Ishikawa (cell line): ENCODE measurements at regions not wholly inside any gene's neighbourhood (a gene's known extent, or its start where the extent isn't known, plus 50 kb on each side); places are given as distances from the start of the nearest gene placed in this dataset.

Source experiments
- CEBPB ChIP-seq: IDR thresholded peaks from 2 replicates; pipeline ENCODE4 v1.6.1; 2012
- EP300 ChIP-seq: IDR thresholded peaks from 2 replicates; pipeline ENCODE4 v1.6.1; 2012; ENCODE audit warnings: borderline replicate concordance
- FOXM1 ChIP-seq: IDR thresholded peaks from 2 replicates; pipeline ENCODE4 v1.6.1; 2012; ENCODE audit warnings: low read depth, borderline replicate concordance
- MAX ChIP-seq: IDR thresholded peaks from 2 replicates; pipeline ENCODE4 v1.6.1; 2012
- RAD21 ChIP-seq: IDR thresholded peaks from 2 replicates; pipeline ENCODE4 v1.6.1; 2012; ENCODE audit warnings: low read depth
- TAF1 ChIP-seq: IDR thresholded peaks from 2 replicates; pipeline ENCODE4 v1.6.1; 2012; ENCODE audit warnings: low read depth, mild to moderate bottlenecking
- TEAD4 ChIP-seq: IDR thresholded peaks from 2 replicates; pipeline ENCODE4 v1.6.1; 2012
- TF ChIP-seq, protein P1 (sequence below): IDR thresholded peaks from 2 replicates; pipeline ENCODE4 v1.6.1; 2012; ENCODE audit warnings: low read depth, mild to moderate bottlenecking
- TF ChIP-seq, protein P2 (sequence below): IDR thresholded peaks from 2 replicates; pipeline ENCODE4 v1.6.1; 2012

- no peak for TF ChIP-seq RAD21
- TF ChIP-seq TAF1: no peak
- TF ChIP-seq, protein P1, sequence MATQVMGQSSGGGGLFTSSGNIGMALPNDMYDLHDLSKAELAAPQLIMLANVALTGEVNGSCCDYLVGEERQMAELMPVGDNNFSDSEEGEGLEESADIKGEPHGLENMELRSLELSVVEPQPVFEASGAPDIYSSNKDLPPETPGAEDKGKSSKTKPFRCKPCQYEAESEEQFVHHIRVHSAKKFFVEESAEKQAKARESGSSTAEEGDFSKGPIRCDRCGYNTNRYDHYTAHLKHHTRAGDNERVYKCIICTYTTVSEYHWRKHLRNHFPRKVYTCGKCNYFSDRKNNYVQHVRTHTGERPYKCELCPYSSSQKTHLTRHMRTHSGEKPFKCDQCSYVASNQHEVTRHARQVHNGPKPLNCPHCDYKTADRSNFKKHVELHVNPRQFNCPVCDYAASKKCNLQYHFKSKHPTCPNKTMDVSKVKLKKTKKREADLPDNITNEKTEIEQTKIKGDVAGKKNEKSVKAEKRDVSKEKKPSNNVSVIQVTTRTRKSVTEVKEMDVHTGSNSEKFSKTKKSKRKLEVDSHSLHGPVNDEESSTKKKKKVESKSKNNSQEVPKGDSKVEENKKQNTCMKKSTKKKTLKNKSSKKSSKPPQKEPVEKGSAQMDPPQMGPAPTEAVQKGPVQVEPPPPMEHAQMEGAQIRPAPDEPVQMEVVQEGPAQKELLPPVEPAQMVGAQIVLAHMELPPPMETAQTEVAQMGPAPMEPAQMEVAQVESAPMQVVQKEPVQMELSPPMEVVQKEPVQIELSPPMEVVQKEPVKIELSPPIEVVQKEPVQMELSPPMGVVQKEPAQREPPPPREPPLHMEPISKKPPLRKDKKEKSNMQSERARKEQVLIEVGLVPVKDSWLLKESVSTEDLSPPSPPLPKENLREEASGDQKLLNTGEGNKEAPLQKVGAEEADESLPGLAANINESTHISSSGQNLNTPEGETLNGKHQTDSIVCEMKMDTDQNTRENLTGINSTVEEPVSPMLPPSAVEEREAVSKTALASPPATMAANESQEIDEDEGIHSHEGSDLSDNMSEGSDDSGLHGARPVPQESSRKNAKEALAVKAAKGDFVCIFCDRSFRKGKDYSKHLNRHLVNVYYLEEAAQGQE: no peak
- no peak for TF ChIP-seq MAX
- no peak for TF ChIP-seq TEAD4
- TF ChIP-seq, protein P2, sequence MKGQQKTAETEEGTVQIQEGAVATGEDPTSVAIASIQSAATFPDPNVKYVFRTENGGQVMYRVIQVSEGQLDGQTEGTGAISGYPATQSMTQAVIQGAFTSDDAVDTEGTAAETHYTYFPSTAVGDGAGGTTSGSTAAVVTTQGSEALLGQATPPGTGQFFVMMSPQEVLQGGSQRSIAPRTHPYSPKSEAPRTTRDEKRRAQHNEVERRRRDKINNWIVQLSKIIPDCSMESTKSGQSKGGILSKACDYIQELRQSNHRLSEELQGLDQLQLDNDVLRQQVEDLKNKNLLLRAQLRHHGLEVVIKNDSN: no peak
- TF ChIP-seq FOXM1: no peak
- no peak for TF ChIP-seq EP300
- no peak for TF ChIP-seq CEBPB
These were observed 198.2 kb downstream of the ERMARD start for GRCh38 chr6:169949511-169950097.
